Nucleus accumbens (tissue), 56 donors: ENCODE measurements at regions not wholly inside any gene's neighbourhood (a gene's known extent, or its start where the extent isn't known, plus 50 kb on each side); places are given as distances from the start of the nearest gene placed in this dataset.
"Not testable (repeated sequence)": the region's sequence is repeated elsewhere in the genome, so short reads cannot be mapped to it uniquely, and the experiment has no call there.

ENCODE experiments used
- DNase-seq, 56 donors: peaks; one replicate each; lab custom pipeline; 2025; lab: John Stamatoyannopoulos, UW

GRCh38 chr5:20943183-20943971 lies 955.4 kb upstream of the CDH18 start:
- not testable (repeated sequence) for DNase-seq

GRCh38 chr5:20942603-20943002 lies 954.6 kb upstream of the CDH18 start:
- not testable (repeated sequence) for DNase-seq

GRCh38 chr5:20940786-20941185 lies 952.8 kb upstream of the CDH18 start:
- not testable (repeated sequence) for DNase-seq

GRCh38 chr5:20890936-20891335 lies 902.9 kb upstream of the CDH18 start:
- DNase-seq: not testable (repeated sequence)

GRCh38 chr5:20875726-20876125 lies 887.7 kb upstream of the CDH18 start:
- DNase-seq: not testable (repeated sequence)

GRCh38 chr5:20865892-20866291 lies 877.9 kb upstream of the CDH18 start:
- not testable (repeated sequence) for DNase-seq

GRCh38 chr5:20833081-20833627 lies 845.2 kb upstream of the CDH18 start:
- peak in 10 of 56 donors; percentile 0 to 48 (median 5) for DNase-seq

GRCh38 chr5:20832204-20833080 lies 844.4 kb upstream of the CDH18 start:
- DNase-seq: no peak

GRCh38 chr5:20825951-20826350 lies 838.0 kb upstream of the CDH18 start:
- DNase-seq: not testable (repeated sequence)

- DNase-seq: peak in 1 of 56 donors; percentile 2
Measured at GRCh38 chr5:20797216-20797615, 809.2 kb upstream of the CDH18 start.

- not testable (repeated sequence) for DNase-seq
Measured at GRCh38 chr5:20784755-20785154, 796.8 kb upstream of the CDH18 start.

- DNase-seq: not testable (repeated sequence)
Measured at GRCh38 chr5:20783484-20783883, 795.5 kb upstream of the CDH18 start.

- DNase-seq: not testable (repeated sequence)
Measured at GRCh38 chr5:20771338-20771737, 783.3 kb upstream of the CDH18 start.

- not testable (repeated sequence) for DNase-seq
Measured at GRCh38 chr5:20765074-20765473, 777.1 kb upstream of the CDH18 start.

GRCh38 chr5:20759459-20759858 lies 771.5 kb upstream of the CDH18 start:
- not testable (repeated sequence) for DNase-seq

GRCh38 chr5:20752179-20752578 lies 764.2 kb upstream of the CDH18 start:
- DNase-seq: not testable (repeated sequence)

- DNase-seq: not testable (repeated sequence)
Measured at GRCh38 chr5:20735715-20736114, 747.7 kb upstream of the CDH18 start.

- DNase-seq: not testable (repeated sequence)
Measured at GRCh38 chr5:20732223-20732622, 744.2 kb upstream of the CDH18 start.

- peak in 1 of 56 donors; percentile 5 for DNase-seq
Measured at GRCh38 chr5:20721286-20721685, 733.3 kb upstream of the CDH18 start.

GRCh38 chr5:20711520-20712155 lies 723.6 kb upstream of the CDH18 start:
- not testable (repeated sequence) for DNase-seq
